Esophagus muscularis mucosa (tissue), 4 donors: ENCODE measurements at regions not wholly inside any gene's neighbourhood (a gene's known extent, or its start where the extent isn't known, plus 50 kb on each side); places are given as distances from the start of the nearest gene placed in this dataset.

Source experiments
- DNase-seq: peaks from one replicate; pipeline ENCODE4 v3.0.0-alpha.2; 2017; ENCODE audit errors: extremely low spot score
- H3K27ac ChIP-seq, 4 donors: fragments of 200-600 bp; sonication (generic); replicated peaks in 1 of 4; 1 replicate in 3 of 4; 2 replicates in 1 of 4; pipeline ENCODE4 v1.5.1; 2016 to 2019; ENCODE audit warnings: mild to moderate bottlenecking in 1 of 4
- H3K27me3 ChIP-seq, 4 donors: fragments of 200-600 bp; sonication (generic); one replicate each; pipeline versions ENCODE4 v1.5.1 to v1.6.0; 2016 to 2019
- H3K36me3 ChIP-seq, 4 donors: fragments of 200-600 bp; sonication (generic); one replicate each; pipeline ENCODE4 v1.5.1; 2016 to 2019
- H3K4me1 ChIP-seq, 4 donors: fragments of 200-600 bp; sonication (generic); one replicate each; pipeline ENCODE4 v1.5.1; 2016 to 2019
- H3K4me3 ChIP-seq, 4 donors: fragments of 200-600 bp; sonication (generic); 1 replicate in 2 of 4; 2 replicates in 2 of 4; pipeline ENCODE4 v1.5.1; 2016 to 2019; ENCODE audit warnings: mild to moderate bottlenecking in 4 of 4, moderate library complexity in 1 of 4
- H3K9me3 ChIP-seq, 4 donors: fragments of 200-600 bp; sonication (generic); 1 replicate in 3 of 4; 2 replicates in 1 of 4; pipeline ENCODE4 v1.5.1; 2016 to 2019
- EP300 ChIP-seq: sonication (generic); formaldehyde crosslinking; IDR thresholded peaks from one replicate; pipeline ENCODE4 v1.6.1; 2017; ENCODE audit warnings: antibody characterized with exemption
- POLR2A ChIP-seq: fragments of 450-650 bp; IDR thresholded peaks from one replicate; pipeline ENCODE4 v1.6.1; 2017; ENCODE audit warnings: antibody characterized with exemption, moderate library complexity, mild to moderate bottlenecking, low read depth
- POLR2AphosphoS5 ChIP-seq, 2 donors: sonication (generic); formaldehyde crosslinking; IDR thresholded peaks; one replicate each; pipeline ENCODE4 v1.6.1; 2017; ENCODE audit warnings: antibody characterized with exemption in 2 of 2
- WGBS: methylation state at CpG from one replicate; pipeline ENCODE4 v1.1.5; 2018; 5-methylcytosine and 5-hydroxymethylcytosine counted together
- intact Hi-C: fragments of 100-400 bp; cut with DNase I; formaldehyde crosslinking; loops from one replicate; pipeline ENCODE4 v1.15.1; 2023
- TF ChIP-seq, protein P1 (sequence below), 3 experiments: fragments of 200-600 bp in 2 of 3; fragments of 450-650 bp in 1 of 3; sonication (generic) in 2 of 3; IDR thresholded peaks; one replicate each; pipeline ENCODE4 v1.5.1; 2017 to 2019; ENCODE audit warnings: antibody characterized with exemption in 3 of 3, mild to moderate bottlenecking in 2 of 3, moderate library complexity in 1 of 3

DNA sequence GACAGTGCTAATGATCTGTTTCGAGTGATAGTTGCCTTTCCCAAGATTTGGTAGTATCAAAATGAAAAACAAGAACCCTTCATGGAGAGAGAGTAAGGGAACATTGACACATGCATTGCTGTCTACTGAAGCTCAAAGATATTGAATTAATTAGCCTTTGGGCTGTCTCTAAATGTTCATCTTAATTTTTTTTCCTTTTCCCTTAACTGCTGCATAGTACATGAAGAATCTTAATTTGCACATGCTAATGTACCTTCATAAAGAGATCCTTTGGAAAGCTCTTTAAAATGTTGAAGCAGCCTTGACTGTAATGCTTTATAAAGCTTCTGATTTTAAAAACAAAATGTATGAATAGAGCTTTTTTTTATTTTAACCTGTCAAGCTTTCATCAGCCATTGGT lies 452.2 kb downstream of the TUSC7 start:
- TF ChIP-seq POLR2AphosphoS5 (IDR thresholded peaks at IDR 0.05) (no peak), EP300 (no peak), POLR2A (no peak)
- TF ChIP-seq, protein P1, sequence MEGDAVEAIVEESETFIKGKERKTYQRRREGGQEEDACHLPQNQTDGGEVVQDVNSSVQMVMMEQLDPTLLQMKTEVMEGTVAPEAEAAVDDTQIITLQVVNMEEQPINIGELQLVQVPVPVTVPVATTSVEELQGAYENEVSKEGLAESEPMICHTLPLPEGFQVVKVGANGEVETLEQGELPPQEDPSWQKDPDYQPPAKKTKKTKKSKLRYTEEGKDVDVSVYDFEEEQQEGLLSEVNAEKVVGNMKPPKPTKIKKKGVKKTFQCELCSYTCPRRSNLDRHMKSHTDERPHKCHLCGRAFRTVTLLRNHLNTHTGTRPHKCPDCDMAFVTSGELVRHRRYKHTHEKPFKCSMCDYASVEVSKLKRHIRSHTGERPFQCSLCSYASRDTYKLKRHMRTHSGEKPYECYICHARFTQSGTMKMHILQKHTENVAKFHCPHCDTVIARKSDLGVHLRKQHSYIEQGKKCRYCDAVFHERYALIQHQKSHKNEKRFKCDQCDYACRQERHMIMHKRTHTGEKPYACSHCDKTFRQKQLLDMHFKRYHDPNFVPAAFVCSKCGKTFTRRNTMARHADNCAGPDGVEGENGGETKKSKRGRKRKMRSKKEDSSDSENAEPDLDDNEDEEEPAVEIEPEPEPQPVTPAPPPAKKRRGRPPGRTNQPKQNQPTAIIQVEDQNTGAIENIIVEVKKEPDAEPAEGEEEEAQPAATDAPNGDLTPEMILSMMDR (IDR thresholded peaks at IDR 0.05): no peak
- intact Hi-C loops: no loop called here
- H3K9me3 ChIP-seq: no peaks in the 10 kb centered on the region
- no peak overlapping the region for H3K27ac ChIP-seq
- no peaks in the 10 kb centered on the region for H3K36me3 ChIP-seq
- no peak for DNase-seq
- no peaks in the 10 kb centered on the region for H3K4me1 ChIP-seq
- no peaks in the 10 kb centered on the region for H3K27me3 ChIP-seq
- WGBS: 100% methylated on average over 1 of the region's 1 CpG
- no peak overlapping the region for H3K4me3 ChIP-seq

DNA sequence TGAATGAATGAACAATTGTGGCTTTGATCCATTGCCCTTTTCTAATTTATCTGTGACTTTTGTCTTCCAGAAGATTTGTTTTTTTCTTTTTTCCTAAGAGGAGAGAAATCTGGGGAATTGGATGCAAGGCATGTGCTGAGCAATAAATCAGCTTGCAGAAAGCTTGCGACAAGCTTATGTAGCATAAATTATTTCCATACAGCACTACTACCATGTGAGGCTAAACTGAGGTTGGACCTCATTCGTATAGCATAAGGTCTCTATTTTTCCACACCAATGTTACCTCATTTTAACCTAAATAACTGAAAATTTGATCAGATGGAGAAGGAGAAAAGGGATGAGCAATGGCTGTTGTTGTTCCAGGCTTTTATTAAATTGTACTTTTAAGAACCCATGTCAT lies 455.6 kb downstream of the TUSC7 start:
- intact Hi-C loops: no loop called here
- H3K36me3 ChIP-seq: no peaks in the 10 kb centered on the region
- DNase-seq: no peak
- 94% methylated on average over 2 of the region's 2 CpGs for WGBS
- no peaks in the 10 kb centered on the region for H3K4me1 ChIP-seq
- H3K9me3 ChIP-seq: no peaks in the 10 kb centered on the region
- no peak overlapping the region for H3K27ac ChIP-seq
- H3K4me3 ChIP-seq: no peak overlapping the region
- no peaks in the 10 kb centered on the region for H3K27me3 ChIP-seq
- no peak for TF ChIP-seq POLR2AphosphoS5 (IDR thresholded peaks at IDR 0.05)
- no peak for TF ChIP-seq POLR2A
- TF ChIP-seq, protein P1 (IDR thresholded peaks at IDR 0.05): no peak

DNA sequence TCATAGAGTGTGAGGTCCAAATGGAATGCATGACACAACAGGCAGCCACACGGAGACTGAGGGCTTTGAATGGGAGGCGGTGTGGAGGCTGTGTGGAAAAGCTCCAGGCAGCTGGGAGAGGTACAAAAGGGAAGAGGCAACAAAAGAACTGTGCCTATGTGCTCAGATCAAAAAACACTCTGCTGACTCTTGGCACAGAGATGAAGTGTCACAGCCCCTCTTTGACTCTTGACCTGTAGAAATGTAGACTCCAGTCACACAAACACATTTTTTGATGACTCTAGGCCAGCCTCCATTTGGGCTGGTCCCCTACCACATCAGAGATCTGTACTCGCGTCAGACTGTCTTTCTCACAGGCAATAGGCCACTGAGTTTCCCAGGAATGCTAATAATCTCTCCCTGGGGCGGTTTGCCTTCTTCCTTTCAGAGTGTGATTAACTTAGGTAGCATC lies 456.0 kb downstream of the TUSC7 start:
- DNase-seq: no peak
- no peak overlapping the region for H3K4me3 ChIP-seq
- TF ChIP-seq, protein P1 (IDR thresholded peaks at IDR 0.05): no peak
- TF ChIP-seq POLR2AphosphoS5 (IDR thresholded peaks at IDR 0.05): no peak
- no peak for TF ChIP-seq EP300
- TF ChIP-seq POLR2A: no peak
- H3K9me3 ChIP-seq: no peaks in the 10 kb centered on the region
- H3K27me3 ChIP-seq: no peaks in the 10 kb centered on the region
- intact Hi-C loops: no loop called here
- H3K4me1 ChIP-seq: no peaks in the 10 kb centered on the region
- H3K27ac ChIP-seq: no peak overlapping the region
- H3K36me3 ChIP-seq: no peaks in the 10 kb centered on the region
- 72% methylated on average over 5 of the region's 5 CpGs for WGBS

DNA sequence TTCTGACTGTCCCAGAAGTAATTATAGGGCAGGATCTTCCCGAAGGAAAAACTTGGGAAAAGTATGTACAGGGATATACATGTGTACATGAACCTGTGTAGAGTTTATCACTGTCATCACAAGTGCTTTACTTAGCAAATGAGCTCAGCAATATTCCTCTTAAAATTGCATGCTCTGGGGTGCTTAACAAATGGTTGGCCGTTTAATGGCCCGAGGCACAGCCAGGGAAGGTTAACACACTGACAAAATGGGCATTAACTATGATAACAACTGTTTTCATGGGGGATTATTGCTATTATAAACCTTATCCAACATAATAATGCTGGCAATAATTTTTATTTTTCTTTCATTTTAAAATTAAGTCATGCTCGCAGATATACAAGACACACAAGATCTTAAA lies 459.3 kb downstream of the TUSC7 start:
- TF ChIP-seq, protein P1 (IDR thresholded peaks at IDR 0.05): no peak
- no peak for TF ChIP-seq POLR2AphosphoS5 (IDR thresholded peaks at IDR 0.05)
- no peak for TF ChIP-seq EP300
- no peak for TF ChIP-seq POLR2A
- WGBS: 83% methylated on average over 4 of the region's 4 CpGs
- DNase-seq: no peak
- no peak overlapping the region for H3K27ac ChIP-seq
- no peak overlapping the region for H3K4me3 ChIP-seq
- H3K4me1 ChIP-seq: no peaks in the 10 kb centered on the region
- H3K27me3 ChIP-seq: no peaks in the 10 kb centered on the region
- H3K36me3 ChIP-seq: no peaks in the 10 kb centered on the region
- intact Hi-C loops: no loop called here
- H3K9me3 ChIP-seq: no peaks in the 10 kb centered on the region

DNA sequence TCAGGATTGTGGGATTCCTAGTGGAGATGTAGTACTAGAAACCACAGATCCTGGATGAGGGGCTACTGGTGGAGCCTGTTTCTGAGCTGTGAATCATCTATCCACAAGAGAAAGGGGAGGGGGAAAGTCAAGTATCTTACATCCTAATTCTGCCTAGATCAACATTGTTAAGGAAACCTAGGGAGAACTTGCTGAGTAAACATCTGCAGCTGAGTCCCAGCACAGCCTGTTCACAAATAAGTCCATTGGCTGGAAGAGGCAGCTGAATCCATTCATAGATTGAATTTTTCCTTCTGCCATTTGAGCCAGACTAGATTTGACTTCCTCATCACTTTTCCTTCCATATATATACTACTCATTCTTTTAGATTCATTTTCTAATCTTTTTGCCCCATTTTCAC lies 460.5 kb downstream of the TUSC7 start:
- H3K4me1 ChIP-seq: no peaks in the 10 kb centered on the region
- H3K27me3 ChIP-seq: no peaks in the 10 kb centered on the region
- intact Hi-C loops: no loop called here
- H3K4me3 ChIP-seq: no peak overlapping the region
- TF ChIP-seq, protein P1 (IDR thresholded peaks at IDR 0.05): no peak
- no peak for TF ChIP-seq POLR2A
- TF ChIP-seq POLR2AphosphoS5 (IDR thresholded peaks at IDR 0.05): no peak
- TF ChIP-seq EP300: no peak
- H3K27ac ChIP-seq: no peak overlapping the region
- H3K36me3 ChIP-seq: no peaks in the 10 kb centered on the region
- H3K9me3 ChIP-seq: no peaks in the 10 kb centered on the region
- no peak for DNase-seq
